ENCODE measurements at regions not wholly inside any gene's neighbourhood (a gene's known extent, or its start where the extent isn't known, plus 50 kb on each side); places are given as distances from the start of the nearest gene placed in this dataset.

GRCh38 chr5:54881286-54882005 is 103.9 kb downstream of the ESM1 start:
- Mint-ChIP-seq H3K27me3 (ENCODE audit: low read depth in 2 of 2) (peaks cover 33 to 53% of the 10 kb centered on the region in 2 donors), H3K36me3 (peaks cover 10% of the 10 kb centered on the region), H3K27ac (no peak overlapping the region), H3K4me1 (peaks cover 8 to 15% of the 10 kb centered on the region in 2 donors), H3K4me3 (no peak overlapping the region), H3K9me3 (no peaks in the 10 kb centered on the region)
- Histone ChIP-seq H3K27me3 (ENCODE audit: control insufficient read depth, insufficient read depth, low read length) (peaks cover 27% of the 10 kb centered on the region), H3K4me3 (ENCODE audit: low read length) (no peak overlapping the region), H3K27ac (ENCODE audit: low read length) (no peak overlapping the region), H3K36me3 (ENCODE audit: control insufficient read depth, insufficient read depth, low read length) (no peaks in the 10 kb centered on the region), H3K9me3 (ENCODE audit: control insufficient read depth, insufficient read depth, low read length) (no peaks in the 10 kb centered on the region), H3K4me1 (ENCODE audit: control insufficient read depth, insufficient read depth, low read length) (peaks cover 17% of the 10 kb centered on the region)
- peak; percentile 65 to 80 (median 75) for ATAC-seq
- peak in 1 of 2 donors; percentile 36 for DNase-seq
- WGBS (ENCODE audit: insufficient coverage), result 100% methylated on average over 2 of the region's 5 CpGs
- no peak for TF ChIP-seq CTCF (IDR thresholded peaks at IDR 0.05)
- intact Hi-C loops (cut with micrococcal nuclease), result no loop called here

GRCh38 chr5:54876976-54877375 is 108.4 kb downstream of the ESM1 start:
- WGBS (ENCODE audit: insufficient coverage), result 97% methylated on average over 2 of the region's 2 CpGs
- ATAC-seq, result no peak
- intact Hi-C loops (cut with micrococcal nuclease), result no loop called here

GRCh38 chr5:54876556-54876955 is 108.8 kb downstream of the ESM1 start:
- DNase-seq (no peak), ATAC-seq (no peak)
- Histone ChIP-seq H3K27ac (ENCODE audit: low read length) (no peak overlapping the region), H3K4me1 (ENCODE audit: control insufficient read depth, insufficient read depth, low read length) (peaks cover 5% of the 10 kb centered on the region), H3K4me3 (ENCODE audit: low read length) (no peak overlapping the region), H3K36me3 (ENCODE audit: control insufficient read depth, insufficient read depth, low read length) (no peaks in the 10 kb centered on the region), H3K9me3 (ENCODE audit: control insufficient read depth, insufficient read depth, low read length) (no peaks in the 10 kb centered on the region), H3K27me3 (ENCODE audit: control insufficient read depth, insufficient read depth, low read length) (no peaks in the 10 kb centered on the region)
- TF ChIP-seq CTCF (IDR thresholded peaks at IDR 0.05), result no peak
- no peak overlapping the region for H3K27ac Mint-ChIP-seq
- 88% methylated on average over 6 of the region's 6 CpGs for WGBS (ENCODE audit: insufficient coverage)
- no peaks in the 10 kb centered on the region for H3K9me3 Mint-ChIP-seq
- H3K4me3 Mint-ChIP-seq, result no peak overlapping the region
- intact Hi-C loops (cut with micrococcal nuclease), result no loop called here
- peaks cover 10% of the 10 kb centered on the region for H3K36me3 Mint-ChIP-seq
- H3K27me3 Mint-ChIP-seq (ENCODE audit: low read depth in 2 of 2), result peaks cover 11 to 33% of the 10 kb centered on the region in 2 donors
- H3K4me1 Mint-ChIP-seq, result peaks cover 0 to 6% of the 10 kb centered on the region in 2 donors

More at GRCh38 chr5:54876976-54877375, 108.4 kb downstream of the ESM1 start:
- no peaks in the 10 kb centered on the region for H3K36me3 ChIP-seq (ENCODE audit: control insufficient read depth, insufficient read depth, low read length)
- no peak overlapping the region for H3K4me3 ChIP-seq (ENCODE audit: low read length)
- H3K4me1 Mint-ChIP-seq, result peaks cover 0 to 6% of the 10 kb centered on the region in 2 donors
- H3K27ac ChIP-seq (ENCODE audit: low read length), result no peak overlapping the region
- TF ChIP-seq CTCF (IDR thresholded peaks at IDR 0.05), result no peak
- H3K9me3 ChIP-seq (ENCODE audit: control insufficient read depth, insufficient read depth, low read length), result no peaks in the 10 kb centered on the region
- no peak for DNase-seq
- H3K4me3 Mint-ChIP-seq, result no peak overlapping the region
- H3K27ac Mint-ChIP-seq, result no peak overlapping the region
- H3K27me3 ChIP-seq (ENCODE audit: control insufficient read depth, insufficient read depth, low read length), result peaks cover 2% of the 10 kb centered on the region
- H3K36me3 Mint-ChIP-seq, result peaks cover 10% of the 10 kb centered on the region
- H3K27me3 Mint-ChIP-seq (ENCODE audit: low read depth in 2 of 2), result peaks cover 15 to 32% of the 10 kb centered on the region in 2 donors
- peaks cover 5% of the 10 kb centered on the region for H3K4me1 ChIP-seq (ENCODE audit: control insufficient read depth, insufficient read depth, low read length)
- H3K9me3 Mint-ChIP-seq, result no peaks in the 10 kb centered on the region
